ENCODE measurements at regions not wholly inside any gene's neighbourhood (a gene's known extent, or its start where the extent isn't known, plus 50 kb on each side); places are given as distances from the start of the nearest gene placed in this dataset.

- TF ChIP-seq ATF6 (CRISPR knock-in tag; IDR thresholded peaks at IDR 0.05) (no peak), E2F4 (CRISPR knock-in tag; IDR thresholded peaks at IDR 0.05; ENCODE audit: borderline replicate concordance, low read depth) (no peak), SMAD3 (CRISPR knock-in tag; IDR thresholded peaks at IDR 0.05; ENCODE audit: borderline replicate concordance) (no peak), KAT7 (CRISPR knock-in tag; IDR thresholded peaks at IDR 0.05; ENCODE audit: borderline replicate concordance) (no peak), CTCF (IDR thresholded peaks at IDR 0.05) (no peak)
Observed at GRCh38 chr21:21764281-21764680, 766.1 kb downstream of the NCAM2 start (continued).

GRCh38 chr21:21767276-21767675, 769.1 kb downstream of the NCAM2 start:
- Mint-ChIP-seq H3K4me3 (no peak overlapping the region), H3K9me3 (0 out of 2 replicates have a peak, but pooled peaks cover 3% of the 10 kb centered on the region), H3K4me1 (no peaks in the 10 kb centered on the region), H3K27ac (no peak overlapping the region), H3K36me3 (no peaks in the 10 kb centered on the region), H3K27me3 (ENCODE audit: low read depth) (peaks cover 20% of the 10 kb centered on the region; the same call in 1 of the 2 replicates)
- ChIA-PET POLR2A (no interaction called here), CTCF (no interaction called here)
- no peak for ATAC-seq
- no peak for DNase-seq (ENCODE audit: low spot score)
- TF ChIP-seq NR2C2 (CRISPR knock-in tag; IDR thresholded peaks at IDR 0.05), result no peak
- TF ChIP-seq MXD4 (CRISPR knock-in tag; IDR thresholded peaks at IDR 0.05; ENCODE audit: borderline replicate concordance), result no peak
- no peak for TF ChIP-seq PRDM15 (CRISPR knock-in tag; IDR thresholded peaks at IDR 0.05)

- Mint-ChIP-seq H3K4me1 (peaks cover 5% of the 10 kb centered on the region; the same call in 1 of the 2 replicates), H3K36me3 (no peaks in the 10 kb centered on the region), H3K27ac (no peak overlapping the region), H3K9me3 (no peaks in the 10 kb centered on the region), H3K4me3 (no peak overlapping the region), H3K27me3 (ENCODE audit: low read depth) (no peaks in the 10 kb centered on the region; the same call in 1 of the 2 replicates)
- DNase-seq (ENCODE audit: low spot score), result no peak
- ChIA-PET CTCF (no interaction called here), POLR2A (no interaction called here)
- ATAC-seq, result no peak
- no peak for TF ChIP-seq ZNF425 (CRISPR knock-in tag; conservative IDR thresholded peaks at IDR 0.05)
- TF ChIP-seq OVOL2 (CRISPR knock-in tag; IDR thresholded peaks at IDR 0.05; ENCODE audit: borderline replicate concordance), result no peak
- TF ChIP-seq KAT7 (CRISPR knock-in tag; IDR thresholded peaks at IDR 0.05; ENCODE audit: borderline replicate concordance), result no peak
- TF ChIP-seq AR (CRISPR knock-in tag; IDR thresholded peaks at IDR 0.05), result no peak
- TF ChIP-seq ZMAT4 (CRISPR knock-in tag; IDR thresholded peaks at IDR 0.05), result no peak
- TF ChIP-seq E2F5 (CRISPR knock-in tag; IDR thresholded peaks at IDR 0.05), result no peak
- TF ChIP-seq SMAD4 (CRISPR knock-in tag; IDR thresholded peaks at IDR 0.05), result no peak
- no peak for TF ChIP-seq ATF2 (CRISPR knock-in tag; IDR thresholded peaks at IDR 0.05; ENCODE audit: borderline replicate concordance, low read depth)
- no peak for TF ChIP-seq GABPB1 (CRISPR knock-in tag; IDR thresholded peaks at IDR 0.05)
Observed at GRCh38 chr21:21788591-21788990, 790.4 kb downstream of the NCAM2 start.

Data from WTC11 (cell line).